ENCODE measurements at regions not wholly inside any gene's neighbourhood (a gene's known extent, or its start where the extent isn't known, plus 50 kb on each side); places are given as distances from the start of the nearest gene placed in this dataset.

DNA sequence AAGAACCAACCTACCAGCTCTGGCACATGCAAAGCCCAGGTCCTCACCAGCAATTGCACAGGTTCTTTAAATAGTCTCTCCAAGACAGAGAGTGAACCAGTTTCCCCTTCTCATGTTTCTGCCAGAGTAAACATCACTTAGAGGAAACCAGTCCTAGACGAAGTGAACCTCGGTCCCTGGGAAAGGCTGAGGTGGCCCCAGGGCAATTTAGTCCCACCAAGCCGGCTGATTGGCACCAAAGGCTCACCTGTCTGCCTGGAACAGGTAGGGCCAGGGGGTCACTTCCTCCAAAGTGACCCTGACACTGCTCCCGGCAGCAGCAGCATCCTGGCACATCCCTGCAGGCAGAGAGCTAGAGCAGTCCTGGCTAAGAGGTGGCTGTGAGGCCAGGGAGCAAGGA lies 122.9 kb upstream of the ZNF507 start:
- Histone ChIP-seq H3K36me3 (ENCODE audit: control insufficient read depth in 2 of 4, insufficient read depth in 4 of 4, low read length in 3 of 4) (no peaks in the 10 kb centered on the region), H4K20me1 (replicated peaks in 1 of 2; ENCODE audit: control insufficient read depth in 1 of 2, insufficient read depth in 2 of 2, low read length in 2 of 2) (no peaks in the 10 kb centered on the region), H3K4me2 (ENCODE audit: insufficient read depth in 1 of 2, low read depth in 2 of 2, low read length in 2 of 2) (no peak overlapping the region), H3K9me3 (ENCODE audit: insufficient read depth in 2 of 2, low read depth in 1 of 2, low read length in 1 of 2) (no peaks in the 10 kb centered on the region), H4K91ac (replicated peaks; ENCODE audit: insufficient read length, low read length) (no peak overlapping the region), H3K56ac (replicated peaks; ENCODE audit: insufficient read length, low read depth, low read length) (no peak overlapping the region), H4K5ac (ENCODE audit: insufficient read length, low read depth, low read length) (no peak overlapping the region), H2BK12ac (ENCODE audit: low read depth, low read length) (no peak overlapping the region), H2BK15ac (ENCODE audit: low read length) (no peak overlapping the region), H3K79me2 (ENCODE audit: control insufficient read depth in 1 of 2, insufficient read depth in 2 of 2, low read length in 2 of 2) (no peaks in the 10 kb centered on the region), H4K8ac (ENCODE audit: extremely low read depth, insufficient read depth, low read length) (no peak overlapping the region), H3K9ac (replicated peaks in 1 of 4; ENCODE audit: extremely low read depth in 1 of 4, low read depth in 3 of 4, low read length in 3 of 4) (no peak overlapping the region), H3K4me3 (ENCODE audit: extremely low read depth in 1 of 4, insufficient read depth in 2 of 4, low read depth in 3 of 4, low read length in 4 of 4) (no peak overlapping the region), H3K23me2 (ENCODE audit: low read depth, low read length) (peaks cover 9% of the 10 kb centered on the region; the same call in 1 of the 2 replicates), H2AFZ (ENCODE audit: low read length) (no peak overlapping the region), H3K14ac (ENCODE audit: insufficient read length) (no peak overlapping the region), H2BK5ac (ENCODE audit: low read depth, low read length) (no peak overlapping the region), H2BK120ac (replicated peaks; ENCODE audit: low read depth, low read length) (no peak overlapping the region), H3K27ac (ENCODE audit: low read depth, low read length) (no peak overlapping the region), H3K18ac (ENCODE audit: extremely low read depth, low read length) (no peak overlapping the region), H3K27me3 (replicated peaks in 1 of 4; ENCODE audit: control insufficient read depth in 3 of 4, extremely low read depth in 1 of 4, insufficient read depth in 3 of 4, low read length in 3 of 4) (peaks cover 1 to 17% (median 13%) of the 10 kb centered on the region in 4 experiments), H3K4me1 (replicated peaks in 1 of 4; ENCODE audit: control insufficient read depth in 3 of 4, insufficient read depth in 4 of 4, low read length in 3 of 4) (peaks cover 0 to 5% (median 3%) of the 10 kb centered on the region in 4 experiments; a peak in 4 of 7 replicates), H3K79me1 (ENCODE audit: low read depth, low read length) (no peaks in the 10 kb centered on the region), H3K4ac (replicated peaks; ENCODE audit: insufficient read length, low read depth, low read length) (no peak overlapping the region), H3K23ac (ENCODE audit: insufficient read length) (no peak overlapping the region), H2BK20ac (ENCODE audit: low read length) (no peak overlapping the region; the same call in 1 of the 2 replicates), H2AK5ac (ENCODE audit: low read depth, low read length) (no peak overlapping the region)
- CTCF ChIA-PET (ENCODE audit: partially characterized antibody), result interaction anchor here (2.1 to 3.2 kb wide), 2 partner anchors 867 to 1168 kb away, joined by 5 to 14 read pairs; no protein-coding TSS in a partner anchor
- FAIRE-seq (no peak), DNase-seq (ENCODE audit: low read depth in 1 of 2, low spot score in 2 of 2) (peak in 1 of 2 experiments; percentile 36)
- 75% methylated on average over 4 of the region's 4 CpGs; no CpG with 5 or more reads in 1 of the 2 experiments for WGBS, 2 experiments (ENCODE audit: extremely low coverage in 1 of 2, insufficient coverage in 1 of 2, insufficient read length in 1 of 2, insufficient replicate concordance in 2 of 2, low coverage in 1 of 2, low lambda C conversion rate in 2 of 2, missing lambda C conversion rate in 1 of 2)
- POLR2A ChIA-PET (ENCODE audit: partially characterized antibody), result no interaction called here
- TF ChIP-seq GABPA (IDR thresholded peaks at IDR 0.05; ENCODE audit: borderline replicate concordance, insufficient read depth, low read length) (no peak), CBX5 (IDR thresholded peaks at IDR 0.05; ENCODE audit: low read depth, low read length) (no peak), SUZ12 (IDR thresholded peaks at IDR 0.05; ENCODE audit: low read length) (no peak), BRCA1 (IDR thresholded peaks at IDR 0.05; ENCODE audit: low read depth, low read length) (no peak), FOSL1 (IDR thresholded peaks at IDR 0.05; ENCODE audit: insufficient read depth, low read depth, low read length) (no peak), NRF1 (IDR thresholded peaks at IDR 0.05; ENCODE audit: low read depth, low read length) (no peak), SIX5 (IDR thresholded peaks at IDR 0.05; ENCODE audit: low read depth, low read length) (no peak), POLR2AphosphoS5 (IDR thresholded peaks at IDR 0.05; ENCODE audit: low read depth, low read length) (no peak), JUN (IDR thresholded peaks at IDR 0.05; ENCODE audit: low read depth, low read length) (no peak)
